Osteoblast (primary cell): ENCODE measurements at regions not wholly inside any gene's neighbourhood (a gene's known extent, or its start where the extent isn't known, plus 50 kb on each side); places are given as distances from the start of the nearest gene placed in this dataset.

Experiments used
- DNase-seq: peaks from one replicate; pipeline ENCODE4 v3.0.0; 2011; ENCODE audit warnings: low spot score, mixed read lengths; ENCODE audit not compliant: insufficient read length; ENCODE audit errors: missing footprints
- H2AFZ ChIP-seq: 2 replicates; pipeline ENCODE4 v1.6.0; 2011; ENCODE audit warnings: mild to moderate bottlenecking, low read length
- H3K27ac ChIP-seq: 2 replicates; pipeline ENCODE4 v1.5.1; 2011; ENCODE audit warnings: mild to moderate bottlenecking, low read depth, low read length, moderate library complexity
- H3K27me3 ChIP-seq: 2 replicates; pipeline ENCODE4 v1.6.0; 2012; ENCODE audit warnings: mild to moderate bottlenecking, control low read depth, inconsistent platforms, low read length, moderate library complexity; ENCODE audit not compliant: insufficient read depth
- H3K36me3 ChIP-seq: 2 replicates; pipeline ENCODE4 v1.5.1; 2011; ENCODE audit warnings: mild to moderate bottlenecking, low read length, control low read depth, moderate library complexity; ENCODE audit not compliant: insufficient read depth
- H3K4me1 ChIP-seq: 2 replicates; pipeline ENCODE4 v1.5.1; 2011; ENCODE audit warnings: mild to moderate bottlenecking, low read length, control low read depth, moderate library complexity; ENCODE audit not compliant: insufficient read depth
- H3K4me2 ChIP-seq: 2 replicates; pipeline ENCODE4 v1.6.0; 2011; ENCODE audit warnings: mild to moderate bottlenecking, low read length; ENCODE audit not compliant: insufficient read depth
- H3K4me3 ChIP-seq: fragments of 200-600 bp; sonication (generic); 3 replicates; pipeline ENCODE4 v1.5.1; 2012; ENCODE audit warnings: mild to moderate bottlenecking, low read length, inconsistent platforms; ENCODE audit not compliant: insufficient read depth
- H3K79me2 ChIP-seq: 2 replicates; pipeline ENCODE4 v1.6.0; 2012; ENCODE audit warnings: mild to moderate bottlenecking, low read length, control low read depth, inconsistent platforms; ENCODE audit not compliant: insufficient read depth
- H3K9me3 ChIP-seq: 2 replicates; pipeline ENCODE4 v1.5.1; 2011; ENCODE audit warnings: low read depth, low read length, control low read depth
- H4K20me1 ChIP-seq: 2 replicates; pipeline ENCODE4 v1.6.0; 2012; ENCODE audit warnings: mild to moderate bottlenecking, low read length, control low read depth; ENCODE audit not compliant: insufficient read depth
- TF ChIP-seq, protein P1 (sequence below): IDR thresholded peaks from 2 replicates; pipeline ENCODE4 v1.5.1; 2011; ENCODE audit warnings: mild to moderate bottlenecking, low read depth, low read length, moderate library complexity; ENCODE audit errors: extremely low read depth

DNA sequence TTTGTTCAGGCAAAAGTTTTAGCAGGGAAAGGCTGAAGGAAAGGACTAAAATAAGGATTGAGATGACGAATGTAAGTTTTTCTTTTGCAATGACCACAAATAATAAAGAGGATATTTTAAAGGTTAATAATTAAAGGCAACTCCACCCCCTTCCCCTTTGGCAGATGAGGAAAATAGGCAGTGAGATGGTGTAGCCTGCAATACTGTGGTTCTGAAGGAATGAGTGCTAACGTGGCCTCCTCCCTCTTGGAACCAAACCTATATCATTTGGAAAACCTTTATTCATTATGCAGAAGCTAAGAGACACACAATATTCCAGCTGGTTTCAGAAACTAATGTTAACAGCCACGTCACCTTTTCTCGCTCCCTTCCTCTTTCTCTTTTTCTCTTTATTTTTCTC lies 70.9 kb upstream of the COL1A2 start:
- Histone ChIP-seq H4K20me1 (no peaks in the 10 kb centered on the region), H3K27ac (no peak overlapping the region), H3K4me2 (no peak overlapping the region), H3K9me3 (no peaks in the 10 kb centered on the region), H2AFZ (peak overlapping the region; percentile 31), H3K27me3 (no peaks in the 10 kb centered on the region), H3K4me3 (no peak overlapping the region), H3K4me1 (peaks cover 11% of the 10 kb centered on the region), H3K36me3 (no peaks in the 10 kb centered on the region), H3K79me2 (no peaks in the 10 kb centered on the region)
- TF ChIP-seq, protein P1, sequence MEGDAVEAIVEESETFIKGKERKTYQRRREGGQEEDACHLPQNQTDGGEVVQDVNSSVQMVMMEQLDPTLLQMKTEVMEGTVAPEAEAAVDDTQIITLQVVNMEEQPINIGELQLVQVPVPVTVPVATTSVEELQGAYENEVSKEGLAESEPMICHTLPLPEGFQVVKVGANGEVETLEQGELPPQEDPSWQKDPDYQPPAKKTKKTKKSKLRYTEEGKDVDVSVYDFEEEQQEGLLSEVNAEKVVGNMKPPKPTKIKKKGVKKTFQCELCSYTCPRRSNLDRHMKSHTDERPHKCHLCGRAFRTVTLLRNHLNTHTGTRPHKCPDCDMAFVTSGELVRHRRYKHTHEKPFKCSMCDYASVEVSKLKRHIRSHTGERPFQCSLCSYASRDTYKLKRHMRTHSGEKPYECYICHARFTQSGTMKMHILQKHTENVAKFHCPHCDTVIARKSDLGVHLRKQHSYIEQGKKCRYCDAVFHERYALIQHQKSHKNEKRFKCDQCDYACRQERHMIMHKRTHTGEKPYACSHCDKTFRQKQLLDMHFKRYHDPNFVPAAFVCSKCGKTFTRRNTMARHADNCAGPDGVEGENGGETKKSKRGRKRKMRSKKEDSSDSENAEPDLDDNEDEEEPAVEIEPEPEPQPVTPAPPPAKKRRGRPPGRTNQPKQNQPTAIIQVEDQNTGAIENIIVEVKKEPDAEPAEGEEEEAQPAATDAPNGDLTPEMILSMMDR: no peak
- DNase-seq: no peak

GRCh38 chr7:94324380-94325121 lies 70.1 kb upstream of the COL1A2 start:
- peaks cover 11% of the 10 kb centered on the region for H3K4me1 ChIP-seq
- no peak overlapping the region for H3K27ac ChIP-seq
- no peaks in the 10 kb centered on the region for H3K36me3 ChIP-seq
- H2AFZ ChIP-seq: peak overlapping the region; percentile 66
- no peaks in the 10 kb centered on the region for H3K9me3 ChIP-seq
- TF ChIP-seq, protein P1: no peak
- no peak for DNase-seq
- no peak overlapping the region for H3K4me3 ChIP-seq
- H3K79me2 ChIP-seq: no peaks in the 10 kb centered on the region
- H3K27me3 ChIP-seq: no peaks in the 10 kb centered on the region
- H4K20me1 ChIP-seq: no peaks in the 10 kb centered on the region
- H3K4me2 ChIP-seq: peak overlapping the region; percentile 24

GRCh38 chr7:94325122-94325475 lies 69.6 kb upstream of the COL1A2 start:
- Histone ChIP-seq H3K9me3 (no peaks in the 10 kb centered on the region), H3K36me3 (no peaks in the 10 kb centered on the region), H2AFZ (peak overlapping the region; percentile 66), H3K4me1 (peaks cover 11% of the 10 kb centered on the region), H3K27ac (no peak overlapping the region), H3K4me2 (peak overlapping the region; percentile 24), H3K27me3 (no peaks in the 10 kb centered on the region), H3K79me2 (no peaks in the 10 kb centered on the region), H4K20me1 (no peaks in the 10 kb centered on the region), H3K4me3 (no peak overlapping the region)
- TF ChIP-seq, protein P1: no peak
- no peak for DNase-seq

GRCh38 chr7:94330269-94331020 lies 64.2 kb upstream of the COL1A2 start:
- peaks cover 4% of the 10 kb centered on the region for H3K4me1 ChIP-seq
- H3K36me3 ChIP-seq: no peaks in the 10 kb centered on the region
- H3K4me3 ChIP-seq: no peak overlapping the region
- no peaks in the 10 kb centered on the region for H3K27me3 ChIP-seq
- no peak overlapping the region for H3K27ac ChIP-seq
- peak overlapping the region; percentile 32 for H2AFZ ChIP-seq
- no peaks in the 10 kb centered on the region for H4K20me1 ChIP-seq
- no peaks in the 10 kb centered on the region for H3K9me3 ChIP-seq
- peak; percentile 14 for DNase-seq
- H3K79me2 ChIP-seq: no peaks in the 10 kb centered on the region
- TF ChIP-seq, protein P1: no peak
- H3K4me2 ChIP-seq: no peak overlapping the region
